ENCODE measurements at regions not wholly inside any gene's neighbourhood (a gene's known extent, or its start where the extent isn't known, plus 50 kb on each side); places are given as distances from the start of the nearest gene placed in this dataset.

DNA sequence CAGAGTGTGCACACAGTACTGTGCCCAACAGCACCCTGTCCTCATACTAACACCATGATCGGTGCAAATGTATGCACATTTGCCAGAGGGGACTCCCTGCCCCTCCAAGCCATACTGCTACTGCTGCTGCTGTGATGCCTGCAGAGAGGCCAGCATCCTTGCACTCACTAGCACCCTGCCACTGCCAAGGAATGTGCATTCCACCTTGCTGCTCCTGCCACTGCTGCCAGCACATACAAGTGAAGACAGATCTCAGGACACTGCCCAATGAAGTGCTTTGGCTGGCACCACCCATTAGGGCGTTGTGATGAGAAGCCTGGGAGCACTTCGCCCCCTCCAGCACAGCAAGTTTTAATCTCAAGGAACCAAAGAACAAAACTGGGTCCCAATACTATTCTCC lies 146.3 kb upstream of the DMD start:
- H3K4me1 ChIP-seq (ENCODE audit: low read length) = no peaks in the 10 kb centered on the region
- no peaks in the 10 kb centered on the region; the same call in 1 of the 2 replicates for H3K9me3 ChIP-seq (ENCODE audit: low read length)
- H3K9ac ChIP-seq (ENCODE audit: low read length) = no peak overlapping the region
- H4K20me1 ChIP-seq (ENCODE audit: insufficient read depth, low read depth, low read length) = no peaks in the 10 kb centered on the region
- no peak for DNase-seq
- H3K4me3 ChIP-seq (ENCODE audit: low read length) = no peak overlapping the region
- H3K27ac ChIP-seq (ENCODE audit: low read length) = no peak overlapping the region
- H3K27me3 ChIP-seq (ENCODE audit: low read length) = no peaks in the 10 kb centered on the region
- H3K79me2 ChIP-seq (ENCODE audit: low read length) = no peaks in the 10 kb centered on the region
- H3K36me3 ChIP-seq (ENCODE audit: insufficient read depth, low read length) = no peaks in the 10 kb centered on the region
- no peak overlapping the region for H2AFZ ChIP-seq (ENCODE audit: low read length)
- H3K4me2 ChIP-seq (ENCODE audit: low read depth, low read length, poor library complexity, severe bottlenecking) = no peak overlapping the region
- H3K9me2 ChIP-seq (replicated peaks; ENCODE audit: insufficient read depth, low read length) = no peaks in the 10 kb centered on the region

GRCh38 chrX:33339219-33339618 lies 127.9 kb upstream of the DMD start:
- H3K27me3 ChIP-seq (ENCODE audit: low read length) = no peaks in the 10 kb centered on the region
- H4K20me1 ChIP-seq (ENCODE audit: insufficient read depth, low read depth, low read length) = no peaks in the 10 kb centered on the region
- H3K27ac ChIP-seq (ENCODE audit: low read length) = no peak overlapping the region
- H3K36me3 ChIP-seq (ENCODE audit: insufficient read depth, low read length) = no peaks in the 10 kb centered on the region
- peaks cover 11% of the 10 kb centered on the region for H3K4me1 ChIP-seq (ENCODE audit: low read length)
- no peak overlapping the region for H3K9ac ChIP-seq (ENCODE audit: low read length)
- H3K4me3 ChIP-seq (ENCODE audit: low read length) = no peak overlapping the region
- H3K4me2 ChIP-seq (ENCODE audit: low read depth, low read length, poor library complexity, severe bottlenecking) = no peak overlapping the region
- H3K9me3 ChIP-seq (ENCODE audit: low read length) = no peaks in the 10 kb centered on the region
- DNase-seq = no peak
- no peak overlapping the region for H2AFZ ChIP-seq (ENCODE audit: low read length)
- H3K79me2 ChIP-seq (ENCODE audit: low read length) = no peaks in the 10 kb centered on the region
- no peaks in the 10 kb centered on the region for H3K9me2 ChIP-seq (replicated peaks; ENCODE audit: insufficient read depth, low read length)

DNA sequence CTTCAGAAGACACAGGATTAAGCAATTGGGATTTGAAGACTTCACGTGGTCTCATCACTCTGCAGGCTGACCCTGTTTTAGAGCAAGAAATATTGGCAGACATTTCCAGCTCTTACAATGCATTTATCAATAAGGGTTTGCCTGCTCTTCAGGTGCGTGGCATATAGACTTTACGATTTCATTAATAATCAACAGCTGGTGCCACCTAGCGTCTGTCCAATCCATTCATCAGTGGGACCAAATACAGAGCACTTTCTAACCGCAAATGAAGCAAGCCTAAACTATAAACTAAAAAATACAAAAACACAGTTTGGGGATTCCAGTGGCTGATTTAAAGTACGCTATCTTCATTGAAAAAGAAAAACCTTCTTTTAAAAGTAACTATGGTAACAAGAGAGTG lies 125.4 kb upstream of the DMD start:
- Histone ChIP-seq H3K9ac (ENCODE audit: low read length) (no peak overlapping the region), H3K79me2 (ENCODE audit: low read length) (no peaks in the 10 kb centered on the region), H3K9me2 (replicated peaks; ENCODE audit: insufficient read depth, low read length) (no peaks in the 10 kb centered on the region), H3K4me2 (ENCODE audit: low read depth, low read length, poor library complexity, severe bottlenecking) (peak overlapping the region; percentile 21), H3K27me3 (ENCODE audit: low read length) (no peaks in the 10 kb centered on the region), H3K36me3 (ENCODE audit: insufficient read depth, low read length) (no peaks in the 10 kb centered on the region), H3K9me3 (ENCODE audit: low read length) (no peaks in the 10 kb centered on the region), H3K4me3 (ENCODE audit: low read length) (no peak overlapping the region), H3K4me1 (ENCODE audit: low read length) (peaks cover 11% of the 10 kb centered on the region), H2AFZ (ENCODE audit: low read length) (0 out of 2 replicates have a peak overlapping the region, but pooled peaks have one; percentile 76), H4K20me1 (ENCODE audit: insufficient read depth, low read depth, low read length) (no peaks in the 10 kb centered on the region), H3K27ac (ENCODE audit: low read length) (no peak overlapping the region)
- DNase-seq = peak; percentile 78

- Histone ChIP-seq H3K27ac (ENCODE audit: low read length) (no peak overlapping the region), H3K36me3 (ENCODE audit: insufficient read depth, low read length) (no peaks in the 10 kb centered on the region), H4K20me1 (ENCODE audit: insufficient read depth, low read depth, low read length) (no peaks in the 10 kb centered on the region), H3K4me3 (ENCODE audit: low read length) (no peak overlapping the region), H3K4me2 (ENCODE audit: low read depth, low read length, poor library complexity, severe bottlenecking) (no peak overlapping the region), H3K9me2 (replicated peaks; ENCODE audit: insufficient read depth, low read length) (no peaks in the 10 kb centered on the region), H3K9me3 (ENCODE audit: low read length) (no peaks in the 10 kb centered on the region), H3K27me3 (ENCODE audit: low read length) (no peaks in the 10 kb centered on the region), H2AFZ (ENCODE audit: low read length) (0 out of 2 replicates have a peak overlapping the region, but pooled peaks have one; percentile 5), H3K79me2 (ENCODE audit: low read length) (no peaks in the 10 kb centered on the region), H3K9ac (ENCODE audit: low read length) (no peak overlapping the region), H3K4me1 (ENCODE audit: low read length) (peaks cover 11% of the 10 kb centered on the region)
- no peak for DNase-seq
Observed at GRCh38 chrX:33333271-33333670, 121.9 kb upstream of the DMD start.

- no peak overlapping the region for H3K27ac ChIP-seq (ENCODE audit: low read length)
- no peaks in the 10 kb centered on the region for H3K4me1 ChIP-seq (ENCODE audit: low read length)
- H4K20me1 ChIP-seq (ENCODE audit: insufficient read depth, low read depth, low read length) = no peaks in the 10 kb centered on the region
- no peaks in the 10 kb centered on the region for H3K27me3 ChIP-seq (ENCODE audit: low read length)
- H3K9me2 ChIP-seq (replicated peaks; ENCODE audit: insufficient read depth, low read length) = no peaks in the 10 kb centered on the region
- H3K36me3 ChIP-seq (ENCODE audit: insufficient read depth, low read length) = no peaks in the 10 kb centered on the region
- H3K79me2 ChIP-seq (ENCODE audit: low read length) = no peaks in the 10 kb centered on the region
- H3K4me2 ChIP-seq (ENCODE audit: low read depth, low read length, poor library complexity, severe bottlenecking) = no peak overlapping the region
- no peak overlapping the region for H3K9ac ChIP-seq (ENCODE audit: low read length)
- no peak overlapping the region for H3K4me3 ChIP-seq (ENCODE audit: low read length)
- H2AFZ ChIP-seq (ENCODE audit: low read length) = no peak overlapping the region
- no peaks in the 10 kb centered on the region for H3K9me3 ChIP-seq (ENCODE audit: low read length)
- no peak for DNase-seq
Observed at GRCh38 chrX:33330798-33331197, 119.4 kb upstream of the DMD start.

DNA sequence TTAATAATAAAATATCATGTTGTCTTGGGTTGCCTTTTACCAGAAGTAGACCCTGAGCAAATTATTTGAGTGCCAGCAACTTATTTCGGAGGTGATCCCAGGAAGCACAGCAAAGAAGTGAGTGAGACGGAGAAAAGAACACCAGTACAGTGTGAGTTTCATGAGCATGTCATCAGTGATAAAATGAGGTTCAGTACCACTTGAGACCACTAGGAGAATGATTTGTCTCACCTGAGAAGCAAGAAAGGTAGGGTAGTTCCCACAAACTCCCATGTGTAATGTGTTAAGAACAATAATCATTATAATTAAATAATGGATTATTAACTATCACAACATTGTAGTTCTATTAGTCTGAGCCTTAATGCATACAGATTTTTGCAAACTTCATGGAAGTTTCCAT lies 112.8 kb upstream of the DMD start:
- Histone ChIP-seq H3K9me2 (replicated peaks; ENCODE audit: insufficient read depth, low read length) (no peaks in the 10 kb centered on the region), H3K27me3 (ENCODE audit: low read length) (no peaks in the 10 kb centered on the region), H3K4me3 (ENCODE audit: low read length) (no peak overlapping the region), H3K9ac (ENCODE audit: low read length) (no peak overlapping the region), H3K4me1 (ENCODE audit: low read length) (peaks cover 16% of the 10 kb centered on the region), H3K27ac (ENCODE audit: low read length) (no peak overlapping the region), H3K4me2 (ENCODE audit: low read depth, low read length, poor library complexity, severe bottlenecking) (no peak overlapping the region), H3K36me3 (ENCODE audit: insufficient read depth, low read length) (no peaks in the 10 kb centered on the region), H3K9me3 (ENCODE audit: low read length) (no peaks in the 10 kb centered on the region), H3K79me2 (ENCODE audit: low read length) (no peaks in the 10 kb centered on the region), H2AFZ (ENCODE audit: low read length) (no peak overlapping the region), H4K20me1 (ENCODE audit: insufficient read depth, low read depth, low read length) (no peaks in the 10 kb centered on the region)
- DNase-seq = peak; percentile 45

DNA sequence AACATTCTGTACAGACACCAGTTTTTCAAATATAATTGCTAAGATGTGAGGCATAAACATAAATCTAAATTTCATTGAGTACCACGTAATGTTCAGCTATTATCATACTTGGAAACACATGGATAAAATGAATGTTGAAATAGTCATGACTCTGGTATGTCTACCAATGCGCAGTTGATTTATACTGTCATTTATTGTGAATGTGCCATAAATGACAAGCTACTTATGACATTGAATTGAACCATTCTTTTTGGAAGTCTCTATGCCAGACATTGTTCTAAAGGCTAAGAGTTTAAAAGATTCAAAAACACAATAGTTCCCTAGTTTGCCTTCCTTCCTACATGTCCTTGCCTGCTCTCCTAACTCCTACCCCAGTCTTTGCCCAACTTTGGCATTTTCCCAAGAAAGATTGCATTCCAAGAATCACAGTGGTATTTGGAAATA lies 96.6 kb upstream of the DMD start:
- peaks cover 11% of the 10 kb centered on the region for H3K4me1 ChIP-seq (ENCODE audit: low read length)
- no peak overlapping the region for H3K4me2 ChIP-seq (ENCODE audit: low read depth, low read length, poor library complexity, severe bottlenecking)
- no peaks in the 10 kb centered on the region for H3K79me2 ChIP-seq (ENCODE audit: low read length)
- no peak overlapping the region for H2AFZ ChIP-seq (ENCODE audit: low read length)
- no peak overlapping the region for H3K9ac ChIP-seq (ENCODE audit: low read length)
- no peak for DNase-seq
- H4K20me1 ChIP-seq (ENCODE audit: insufficient read depth, low read depth, low read length) = no peaks in the 10 kb centered on the region
- H3K9me3 ChIP-seq (ENCODE audit: low read length) = 0 out of 2 replicates have a peak, but pooled peaks cover 2% of the 10 kb centered on the region
- H3K27ac ChIP-seq (ENCODE audit: low read length) = no peak overlapping the region
- H3K36me3 ChIP-seq (ENCODE audit: insufficient read depth, low read length) = no peaks in the 10 kb centered on the region
- no peak overlapping the region for H3K4me3 ChIP-seq (ENCODE audit: low read length)
- H3K9me2 ChIP-seq (replicated peaks; ENCODE audit: insufficient read depth, low read length) = no peaks in the 10 kb centered on the region
- H3K27me3 ChIP-seq (ENCODE audit: low read length) = no peaks in the 10 kb centered on the region

GRCh38 chrX:33298622-33299021 lies 87.3 kb upstream of the DMD start:
- Histone ChIP-seq H3K4me3 (ENCODE audit: low read length) (no peak overlapping the region), H3K4me2 (ENCODE audit: low read depth, low read length, poor library complexity, severe bottlenecking) (no peak overlapping the region), H3K36me3 (ENCODE audit: insufficient read depth, low read length) (no peaks in the 10 kb centered on the region), H3K27me3 (ENCODE audit: low read length) (no peaks in the 10 kb centered on the region), H3K9me3 (ENCODE audit: low read length) (0 out of 2 replicates have a peak, but pooled peaks cover 5% of the 10 kb centered on the region), H3K79me2 (ENCODE audit: low read length) (no peaks in the 10 kb centered on the region), H3K9ac (ENCODE audit: low read length) (no peak overlapping the region), H2AFZ (ENCODE audit: low read length) (no peak overlapping the region), H3K4me1 (ENCODE audit: low read length) (peaks cover 3% of the 10 kb centered on the region; the same call in 1 of the 2 replicates), H3K27ac (ENCODE audit: low read length) (no peak overlapping the region), H3K9me2 (replicated peaks; ENCODE audit: insufficient read depth, low read length) (no peaks in the 10 kb centered on the region), H4K20me1 (ENCODE audit: insufficient read depth, low read depth, low read length) (no peaks in the 10 kb centered on the region)
- no peak for DNase-seq

- Histone ChIP-seq H3K36me3 (ENCODE audit: insufficient read depth, low read length) (no peaks in the 10 kb centered on the region), H3K27me3 (ENCODE audit: low read length) (no peaks in the 10 kb centered on the region), H3K4me3 (ENCODE audit: low read length) (no peak overlapping the region), H3K9me3 (ENCODE audit: low read length) (no peaks in the 10 kb centered on the region), H3K4me2 (ENCODE audit: low read depth, low read length, poor library complexity, severe bottlenecking) (no peak overlapping the region), H3K27ac (ENCODE audit: low read length) (no peak overlapping the region), H4K20me1 (ENCODE audit: insufficient read depth, low read depth, low read length) (no peaks in the 10 kb centered on the region), H3K4me1 (ENCODE audit: low read length) (no peaks in the 10 kb centered on the region), H2AFZ (ENCODE audit: low read length) (no peak overlapping the region), H3K79me2 (ENCODE audit: low read length) (no peaks in the 10 kb centered on the region), H3K9me2 (replicated peaks; ENCODE audit: insufficient read depth, low read length) (no peaks in the 10 kb centered on the region), H3K9ac (ENCODE audit: low read length) (no peak overlapping the region)
- DNase-seq = no peak
Observed at GRCh38 chrX:33285550-33285949, 74.2 kb upstream of the DMD start.
